GM21447 (cell line): ENCODE measurements at regions not wholly inside any gene's neighbourhood (a gene's known extent, or its start where the extent isn't known, plus 50 kb on each side); places are given as distances from the start of the nearest gene placed in this dataset.
"Not testable (repeated sequence)": the region's sequence is repeated elsewhere in the genome, so short reads cannot be mapped to it uniquely, and the experiment has no call there.

Source experiments
- ATAC-seq: cut with Tn5 transposase; IDR thresholded peaks from one replicate; pipeline ENCODE4 v1.9.1; 2021; ENCODE audit not compliant: unreplicated experiment

GRCh38 chr2:40043641-40044040, 264.6 kb upstream of the THUMPD2 start:
- ATAC-seq: no peak

- no peak for ATAC-seq
Measured at GRCh38 chr2:40043191-40043590, 264.1 kb upstream of the THUMPD2 start.

- no peak for ATAC-seq
Measured at GRCh38 chr2:40041422-40042382, 262.6 kb upstream of the THUMPD2 start.

GRCh38 chr2:40039549-40039948, 260.5 kb upstream of the THUMPD2 start:
- ATAC-seq: no peak

GRCh38 chr2:40038646-40039045, 259.6 kb upstream of the THUMPD2 start:
- ATAC-seq: no peak

- ATAC-seq: no peak
Measured at GRCh38 chr2:40037303-40037702, 258.2 kb upstream of the THUMPD2 start.

GRCh38 chr2:40036241-40036640, 257.2 kb upstream of the THUMPD2 start:
- no peak for ATAC-seq

- ATAC-seq: no peak
Measured at GRCh38 chr2:40034801-40035200, 255.7 kb upstream of the THUMPD2 start.

GRCh38 chr2:40034198-40034597, 255.1 kb upstream of the THUMPD2 start:
- no peak for ATAC-seq

- no peak for ATAC-seq
Measured at GRCh38 chr2:40033781-40034180, 254.7 kb upstream of the THUMPD2 start.

GRCh38 chr2:40032650-40033319, 253.7 kb upstream of the THUMPD2 start:
- no peak for ATAC-seq

- no peak for ATAC-seq
Measured at GRCh38 chr2:40030456-40030975, 251.5 kb upstream of the THUMPD2 start.

- ATAC-seq: peak; percentile 69
Measured at GRCh38 chr2:40028792-40029488, 249.9 kb upstream of the THUMPD2 start.

- no peak for ATAC-seq
Measured at GRCh38 chr2:40027968-40028367, 248.9 kb upstream of the THUMPD2 start.

- not testable (repeated sequence) for ATAC-seq
Measured at GRCh38 chr2:40025276-40025675, 246.2 kb upstream of the THUMPD2 start.

GRCh38 chr2:40020997-40021396, 241.9 kb upstream of the THUMPD2 start:
- ATAC-seq: no peak

GRCh38 chr2:40016151-40016885, 237.3 kb upstream of the THUMPD2 start:
- ATAC-seq: no peak

GRCh38 chr2:40013962-40014361, 234.9 kb upstream of the THUMPD2 start:
- not testable (repeated sequence) for ATAC-seq

- no peak for ATAC-seq
Measured at GRCh38 chr2:40004336-40004735, 225.3 kb upstream of the THUMPD2 start.

- ATAC-seq: no peak
Measured at GRCh38 chr2:40002339-40002738, 223.3 kb upstream of the THUMPD2 start.

GRCh38 chr2:39999864-40000263, 220.8 kb upstream of the THUMPD2 start:
- ATAC-seq: no peak
